Liver (tissue), 8 donors: ENCODE measurements at regions not wholly inside any gene's neighbourhood (a gene's known extent, or its start where the extent isn't known, plus 50 kb on each side); places are given as distances from the start of the nearest gene placed in this dataset.

Experiments
- DNase-seq: peaks from one replicate; pipeline ENCODE4 v3.0.0-alpha.2; 2017; ENCODE audit warnings: low spot score
- H3K27ac ChIP-seq, 2 donors: one replicate each; pipeline ENCODE4 v1.7.0; 2013; ENCODE audit warnings: inconsistent platforms in 2 of 2, low read length in 2 of 2, control low read depth in 1 of 2, low read depth in 1 of 2, mild to moderate bottlenecking in 1 of 2
- H3K27me3 ChIP-seq, 4 donors: one replicate each; pipeline versions ENCODE4 v1.6.1 to v1.7.0; 2013; ENCODE audit warnings: low read length in 3 of 4, inconsistent platforms in 1 of 4, mild to moderate bottlenecking in 1 of 4, moderate library complexity in 1 of 4; ENCODE audit not compliant: control insufficient read depth in 4 of 4, insufficient read depth in 4 of 4
- H3K36me3 ChIP-seq, 4 donors: one replicate each; pipeline versions ENCODE4 v1.6.1 to v1.7.0; 2013; ENCODE audit warnings: low read length in 3 of 4, mild to moderate bottlenecking in 3 of 4, low read depth in 1 of 4, moderate library complexity in 1 of 4; ENCODE audit not compliant: control insufficient read depth in 4 of 4, insufficient read depth in 3 of 4
- H3K4me1 ChIP-seq, 4 donors: one replicate each; pipeline versions ENCODE4 v1.6.1 to v1.7.0; 2013; ENCODE audit warnings: low read length in 3 of 4, mild to moderate bottlenecking in 3 of 4, moderate library complexity in 1 of 4; ENCODE audit not compliant: control insufficient read depth in 4 of 4, insufficient read depth in 4 of 4
- H3K4me3 ChIP-seq, 3 donors: one replicate each; pipeline versions ENCODE4 v1.6.1 to v1.7.0; 2013; ENCODE audit warnings: low read length in 3 of 3, control low read depth in 1 of 3, low read depth in 1 of 3, mild to moderate bottlenecking in 1 of 3
- H3K9ac ChIP-seq, 2 donors: one replicate each; pipeline ENCODE4 v1.7.0; 2013; ENCODE audit warnings: low read length in 2 of 2, mild to moderate bottlenecking in 2 of 2, moderate library complexity in 2 of 2, control low read depth in 1 of 2, low read depth in 1 of 2
- H3K9me3 ChIP-seq, 4 donors: one replicate each; pipeline versions ENCODE4 v1.6.1 to v1.7.0; 2013; ENCODE audit warnings: low read length in 3 of 4; ENCODE audit not compliant: control insufficient read depth in 4 of 4
- CTCF ChIP-seq: fragments of 150-350 bp; IDR thresholded peaks from 2 replicates; pipeline ENCODE4 v1.5.1; 2017; ENCODE audit warnings: improper control_type of control experiment, low read depth, low read length; ENCODE audit not compliant: missing input control
- EGR1 ChIP-seq, 2 donors: IDR thresholded peaks; 2 replicates each; pipeline ENCODE4 v1.6.1; 2016 to 2018; ENCODE audit warnings: antibody characterized with exemption in 2 of 2, low read depth in 2 of 2
- FOXA1 ChIP-seq: IDR thresholded peaks from 2 replicates; pipeline ENCODE4 v1.6.1; 2016; ENCODE audit warnings: antibody characterized with exemption
- FOXA2 ChIP-seq: IDR thresholded peaks from 2 replicates; pipeline ENCODE4 v1.6.1; 2016; ENCODE audit warnings: antibody characterized with exemption
- GABPA ChIP-seq, 2 donors: IDR thresholded peaks in 1 of 2; conservative IDR thresholded peaks in 1 of 2; 2 replicates each; pipeline ENCODE4 v1.6.1; 2016; ENCODE audit warnings: antibody characterized with exemption in 2 of 2, mild to moderate bottlenecking in 1 of 2, moderate library complexity in 1 of 2
- HNF4A ChIP-seq, 2 donors: conservative IDR thresholded peaks; 2 replicates each; pipeline ENCODE4 v1.6.1; 2016; ENCODE audit warnings: antibody characterized with exemption in 2 of 2, mild to moderate bottlenecking in 2 of 2
- HNF4G ChIP-seq: IDR thresholded peaks from 2 replicates; pipeline ENCODE4 v1.6.1; 2016; ENCODE audit warnings: antibody characterized with exemption
- JUND ChIP-seq, 2 donors: IDR thresholded peaks; 2 replicates each; pipeline ENCODE4 v1.6.1; 2016; ENCODE audit warnings: antibody characterized with exemption in 2 of 2
- MAX ChIP-seq: IDR thresholded peaks from 2 replicates; pipeline ENCODE4 v1.6.1; 2016; ENCODE audit warnings: antibody characterized with exemption
- RAD21 ChIP-seq, 2 donors: IDR thresholded peaks; 2 replicates each; pipeline ENCODE4 v1.6.1; 2016; ENCODE audit warnings: antibody characterized with exemption in 2 of 2, mild to moderate bottlenecking in 2 of 2
- REST ChIP-seq: IDR thresholded peaks from 2 replicates; pipeline ENCODE4 v1.6.1; 2016; ENCODE audit warnings: antibody characterized with exemption, mild to moderate bottlenecking
- RXRA ChIP-seq, 2 donors: IDR thresholded peaks; 2 replicates each; pipeline ENCODE4 v1.6.1; 2017 to 2018; ENCODE audit warnings: antibody characterized with exemption in 2 of 2, mild to moderate bottlenecking in 1 of 2
- SP1 ChIP-seq: IDR thresholded peaks from 2 replicates; pipeline ENCODE4 v1.6.1; 2018; ENCODE audit warnings: antibody characterized with exemption, mild to moderate bottlenecking
- TAF1 ChIP-seq: conservative IDR thresholded peaks from 2 replicates; pipeline ENCODE4 v1.6.1; 2016; ENCODE audit warnings: antibody characterized with exemption, mild to moderate bottlenecking
- YY1 ChIP-seq: IDR thresholded peaks from 2 replicates; pipeline ENCODE4 v1.6.1; 2016; ENCODE audit warnings: antibody characterized with exemption, mild to moderate bottlenecking
- ZBTB33 ChIP-seq: IDR thresholded peaks from 2 replicates; pipeline ENCODE4 v1.6.1; 2016; ENCODE audit warnings: antibody characterized with exemption
- WGBS: extraction: QIAGEN DNeasy Blood & Tissue Kit; methylation state at CpG from one replicate; pipeline ENCODE4 v1.1.7; 2013; 5-methylcytosine and 5-hydroxymethylcytosine counted together
- donor health status: healthy.
- donor health status: healthy.
- donor health status: healthy.
- donor health status: healthy.
- donor health status: healthy.

GRCh38 chr4:135353008-135353407 lies 1151.4 kb upstream of the PABPC4L start (continued):
- no peak for TF ChIP-seq CTCF
- TF ChIP-seq HNF4G, result no peak

GRCh38 chr4:135344492-135344891 lies 1142.9 kb upstream of the PABPC4L start:
- no peaks in the 10 kb centered on the region for H3K36me3 ChIP-seq
- TF ChIP-seq JUND (IDR thresholded peaks at IDR 0.05), result no peak
- no peak for TF ChIP-seq FOXA2
- no peak for TF ChIP-seq ZBTB33
- TF ChIP-seq CTCF, result no peak
- TF ChIP-seq FOXA1, result no peak
- TF ChIP-seq HNF4G, result no peak
- no peak for TF ChIP-seq GABPA (IDR thresholded peaks at IDR 0.05 in 1 of 2, conservative IDR thresholded peaks at IDR 0.05 in 1 of 2)
- no peak for TF ChIP-seq EGR1 (IDR thresholded peaks at IDR 0.05; ENCODE audit: low read depth in 2 of 2)
- DNase-seq, result no peak
- 86% methylated on average over 2 of the region's 2 CpGs for WGBS
- no peak overlapping the region for H3K27ac ChIP-seq
- no peaks in the 10 kb centered on the region for H3K4me1 ChIP-seq
- H3K9me3 ChIP-seq, result no peaks in the 10 kb centered on the region
- no peak overlapping the region for H3K4me3 ChIP-seq
- no peak overlapping the region for H3K9ac ChIP-seq
- no peaks in the 10 kb centered on the region for H3K27me3 ChIP-seq

GRCh38 chr4:135338181-135338580 lies 1136.6 kb upstream of the PABPC4L start:
- Histone ChIP-seq H3K36me3 (no peaks in the 10 kb centered on the region), H3K4me3 (no peak overlapping the region), H3K27me3 (no peaks in the 10 kb centered on the region), H3K9me3 (no peaks in the 10 kb centered on the region), H3K27ac (no peak overlapping the region), H3K9ac (no peak overlapping the region), H3K4me1 (no peaks in the 10 kb centered on the region)
- no peak for DNase-seq
- TF ChIP-seq SP1, result no peak
- no peak for TF ChIP-seq GABPA (IDR thresholded peaks at IDR 0.05 in 1 of 2, conservative IDR thresholded peaks at IDR 0.05 in 1 of 2)
- TF ChIP-seq REST, result no peak
- TF ChIP-seq HNF4G, result no peak
- no peak for TF ChIP-seq RAD21 (IDR thresholded peaks at IDR 0.05)
- no peak for TF ChIP-seq ZBTB33
- no peak for TF ChIP-seq YY1
- no peak for TF ChIP-seq HNF4A (conservative IDR thresholded peaks at IDR 0.05)
- TF ChIP-seq JUND (IDR thresholded peaks at IDR 0.05), result no peak
- no peak for TF ChIP-seq FOXA1
- no peak for TF ChIP-seq FOXA2
- TF ChIP-seq RXRA (IDR thresholded peaks at IDR 0.05), result no peak
- TF ChIP-seq MAX, result no peak
- TF ChIP-seq EGR1 (IDR thresholded peaks at IDR 0.05; ENCODE audit: low read depth in 2 of 2), result no peak
- TF ChIP-seq TAF1, result no peak
